Activated naive CD4-positive, alpha-beta T cell treated with anti-CD3 and anti-CD28 coated beads for 36 hours (primary cell): ENCODE measurements at regions not wholly inside any gene's neighbourhood (a gene's known extent, or its start where the extent isn't known, plus 50 kb on each side); places are given as distances from the start of the nearest gene placed in this dataset.

Source experiments
- CTCF ChIA-PET: fragments of 350-600 bp; sonication (Branson Sonifier 250); formaldehyde crosslinking; loops from one replicate; lab custom pipeline; 2021; ENCODE audit warnings: antibody characterized with exemption; lab: Charles Lee
- DNase-seq: peaks from one replicate; pipeline ENCODE4 v3.0.0-alpha.2; 2020
- H3K27ac Mint-ChIP-seq: one replicate; pipeline ENCODE4 v1.8.0; 2021; ENCODE audit warnings: mild to moderate bottlenecking, mixed read lengths
- H3K27me3 Mint-ChIP-seq: one replicate; pipeline ENCODE4 v1.8.0; 2021; ENCODE audit warnings: low read depth, mixed read lengths
- H3K36me3 Mint-ChIP-seq: one replicate; pipeline ENCODE4 v1.8.0; 2021; ENCODE audit warnings: low read depth, mixed read lengths
- H3K4me1 Mint-ChIP-seq: one replicate; pipeline ENCODE4 v1.8.0; 2021; ENCODE audit warnings: low read depth, mixed read lengths
- H3K4me3 Mint-ChIP-seq: one replicate; pipeline ENCODE4 v1.8.0; 2021; ENCODE audit warnings: mild to moderate bottlenecking, moderate library complexity, mixed read lengths
- H3K9me3 Mint-ChIP-seq: one replicate; pipeline ENCODE4 v1.8.0; 2021; ENCODE audit warnings: mixed read lengths
- intact Hi-C: fragments of 100-400 bp; cut with micrococcal nuclease; formaldehyde crosslinking; loops from one replicate; pipeline ENCODE4 v1.15.1; 2023

GRCh38 chr4:38547052-38547451, 116.9 kb upstream of the KLF3 start:
- Mint-ChIP-seq H3K36me3 (no peaks in the 10 kb centered on the region), H3K27me3 (peaks cover 5% of the 10 kb centered on the region)
- intact Hi-C loops, result no loop called here

GRCh38 chr4:38548256-38548655, 115.7 kb upstream of the KLF3 start:
- CTCF ChIA-PET, result no interaction called here
- no peak for DNase-seq
- Mint-ChIP-seq H3K27me3 (peaks cover 5% of the 10 kb centered on the region), H3K4me3 (no peak overlapping the region), H3K9me3 (no peaks in the 10 kb centered on the region), H3K27ac (no peak overlapping the region), H3K36me3 (no peaks in the 10 kb centered on the region), H3K4me1 (no peaks in the 10 kb centered on the region)
- intact Hi-C loops, result no loop called here

More at GRCh38 chr4:38547052-38547451, 116.9 kb upstream of the KLF3 start:
- Mint-ChIP-seq H3K9me3 (no peaks in the 10 kb centered on the region), H3K27ac (no peak overlapping the region), H3K4me1 (no peaks in the 10 kb centered on the region), H3K4me3 (no peak overlapping the region)
- no peak for DNase-seq
- CTCF ChIA-PET, result no interaction called here

GRCh38 chr4:38559374-38559773, 104.6 kb upstream of the KLF3 start:
- Mint-ChIP-seq H3K27ac (no peak overlapping the region), H3K4me1 (peaks cover 16% of the 10 kb centered on the region), H3K27me3 (peaks cover 2% of the 10 kb centered on the region), H3K9me3 (peaks cover 13% of the 10 kb centered on the region), H3K36me3 (no peaks in the 10 kb centered on the region), H3K4me3 (no peak overlapping the region)
- CTCF ChIA-PET, result interaction anchor here (1.2 kb wide), 1 partner anchor 115 kb away, joined by 4 read pairs; no protein-coding TSS in a partner anchor
- intact Hi-C loops, result no loop called here
- no peak for DNase-seq

- CTCF ChIA-PET, result interaction anchor here (1.0 to 1.2 kb wide), 2 partner anchors 114 to 381 kb away, joined by 4 read pairs; no protein-coding TSS in a partner anchor
- intact Hi-C loops, result loop anchor here (1.0 to 2.0 kb wide), 6 partner anchors 32 to 432 kb away; no protein-coding TSS in a partner anchor
- DNase-seq, result no peak
- H3K4me1 Mint-ChIP-seq, result peaks cover 16% of the 10 kb centered on the region
- H3K36me3 Mint-ChIP-seq, result no peaks in the 10 kb centered on the region
- no peak overlapping the region for H3K27ac Mint-ChIP-seq
- peaks cover 9% of the 10 kb centered on the region for H3K9me3 Mint-ChIP-seq
- peaks cover 2% of the 10 kb centered on the region for H3K27me3 Mint-ChIP-seq
- H3K4me3 Mint-ChIP-seq, result no peak overlapping the region
Measured at GRCh38 chr4:38560340-38560739, 103.7 kb upstream of the KLF3 start.

GRCh38 chr4:38560768-38561558, 103.0 kb upstream of the KLF3 start:
- peaks cover 2% of the 10 kb centered on the region for H3K27me3 Mint-ChIP-seq

GRCh38 chr4:38562751-38563198, 101.2 kb upstream of the KLF3 start:
- intact Hi-C loops, result no loop called here
- CTCF ChIA-PET, result interaction anchor here (0.6 to 2.3 kb wide), 3 partner anchors 27 to 451 kb away, joined by 3 to 6 read pairs (median 5); no protein-coding TSS in a partner anchor
- H3K9me3 Mint-ChIP-seq, result no peaks in the 10 kb centered on the region
- peaks cover 2% of the 10 kb centered on the region for H3K27me3 Mint-ChIP-seq
- no peak overlapping the region for H3K4me3 Mint-ChIP-seq
- DNase-seq, result no peak
- H3K4me1 Mint-ChIP-seq, result peaks cover 18% of the 10 kb centered on the region
- no peak overlapping the region for H3K27ac Mint-ChIP-seq
- no peaks in the 10 kb centered on the region for H3K36me3 Mint-ChIP-seq

More at GRCh38 chr4:38560768-38561558, 103.0 kb upstream of the KLF3 start:
- peaks cover 3% of the 10 kb centered on the region for H3K9me3 Mint-ChIP-seq
- DNase-seq, result peak; percentile 60
- intact Hi-C loops, result loop anchor here (1.0 to 2.0 kb wide), 9 partner anchors 32 to 792 kb away; no protein-coding TSS in a partner anchor
- CTCF ChIA-PET, result interaction anchor here (0.8 to 2.3 kb wide), 5 partner anchors 21 to 540 kb away, joined by 3 to 5 read pairs (median 4); no protein-coding TSS in a partner anchor
- H3K4me3 Mint-ChIP-seq, result no peak overlapping the region
- H3K36me3 Mint-ChIP-seq, result no peaks in the 10 kb centered on the region
- peaks cover 16% of the 10 kb centered on the region for H3K4me1 Mint-ChIP-seq
- H3K27ac Mint-ChIP-seq, result no peak overlapping the region

- Mint-ChIP-seq H3K27ac (no peak overlapping the region), H3K27me3 (peaks cover 2% of the 10 kb centered on the region), H3K9me3 (no peaks in the 10 kb centered on the region), H3K36me3 (no peaks in the 10 kb centered on the region), H3K4me1 (peaks cover 18% of the 10 kb centered on the region), H3K4me3 (no peak overlapping the region)
- CTCF ChIA-PET, result interaction anchor here (0.6 kb wide), 2 partner anchors 111 to 1016 kb away, joined by 3 to 4 read pairs; no protein-coding TSS in a partner anchor
- DNase-seq, result no peak
- intact Hi-C loops, result no loop called here
Measured at GRCh38 chr4:38563707-38564495, 100.1 kb upstream of the KLF3 start.

GRCh38 chr4:38565271-38566199, 98.5 kb upstream of the KLF3 start:
- no peak overlapping the region for H3K27ac Mint-ChIP-seq
- CTCF ChIA-PET, result no interaction called here
- peaks cover 2% of the 10 kb centered on the region for H3K27me3 Mint-ChIP-seq
- H3K9me3 Mint-ChIP-seq, result no peaks in the 10 kb centered on the region
- peaks cover 18% of the 10 kb centered on the region for H3K4me1 Mint-ChIP-seq
- no peak overlapping the region for H3K4me3 Mint-ChIP-seq
- H3K36me3 Mint-ChIP-seq, result no peaks in the 10 kb centered on the region
- no peak for DNase-seq
- intact Hi-C loops, result no loop called here

- H3K4me3 Mint-ChIP-seq, result no peak overlapping the region
- intact Hi-C loops, result no loop called here
- peaks cover 2% of the 10 kb centered on the region for H3K27me3 Mint-ChIP-seq
- DNase-seq, result no peak
- no peak overlapping the region for H3K27ac Mint-ChIP-seq
- CTCF ChIA-PET, result no interaction called here
- H3K36me3 Mint-ChIP-seq, result no peaks in the 10 kb centered on the region
- H3K9me3 Mint-ChIP-seq, result no peaks in the 10 kb centered on the region
- peaks cover 7% of the 10 kb centered on the region for H3K4me1 Mint-ChIP-seq
Measured at GRCh38 chr4:38566806-38567398, 97.1 kb upstream of the KLF3 start.

GRCh38 chr4:38567457-38567856, 96.5 kb upstream of the KLF3 start:
- Mint-ChIP-seq H3K9me3 (no peaks in the 10 kb centered on the region), H3K27me3 (peaks cover 1% of the 10 kb centered on the region), H3K4me1 (peaks cover 5% of the 10 kb centered on the region), H3K36me3 (no peaks in the 10 kb centered on the region), H3K4me3 (no peak overlapping the region), H3K27ac (no peak overlapping the region)
- CTCF ChIA-PET, result no interaction called here
- DNase-seq, result no peak
- intact Hi-C loops, result no loop called here

GRCh38 chr4:38568768-38569167, 95.2 kb upstream of the KLF3 start:
- Mint-ChIP-seq H3K36me3 (no peaks in the 10 kb centered on the region), H3K27ac (no peak overlapping the region), H3K27me3 (no peaks in the 10 kb centered on the region), H3K4me1 (peaks cover 2% of the 10 kb centered on the region), H3K9me3 (no peaks in the 10 kb centered on the region), H3K4me3 (no peak overlapping the region)
- DNase-seq, result no peak
- intact Hi-C loops, result no loop called here
- CTCF ChIA-PET, result interaction anchor here (0.6 to 0.7 kb wide), 3 partner anchors 23 to 333 kb away, joined by 3 read pairs; no protein-coding TSS in a partner anchor
